Neural cell (in vitro differentiated cells): ENCODE measurements at regions not wholly inside any gene's neighbourhood (a gene's known extent, or its start where the extent isn't known, plus 50 kb on each side); places are given as distances from the start of the nearest gene placed in this dataset.

ENCODE experiments used
- H2AFZ ChIP-seq: fragments of 200-600, 300-800 bp; sonication (generic), shearing (Covaris generic); 2 replicates; pipeline ENCODE4 v1.6.0; 2014; ENCODE audit warnings: low read depth, mild to moderate bottlenecking, antibody characterized with exemption, low read length, moderate library complexity
- H3F3A ChIP-seq: fragments of 200-600 bp; shearing (Covaris generic); 2 replicates; pipeline ENCODE4 v1.6.1; 2016; ENCODE audit warnings: mild to moderate bottlenecking, moderate library complexity, mixed read lengths, antibody characterized with exemption, low read length; ENCODE audit not compliant: insufficient read depth, poor library complexity, severe bottlenecking
- H3K27ac ChIP-seq: fragments of 200-600, 300-800 bp; sonication (generic), shearing (Covaris generic); 2 replicates; pipeline ENCODE4 v1.5.1; 2014; ENCODE audit warnings: mild to moderate bottlenecking, low read length, moderate library complexity
- H3K27me3 ChIP-seq: fragments of 300-800, 200-600 bp; sonication (generic), shearing (Covaris generic); 2 replicates; pipeline ENCODE4 v1.6.0; 2014; ENCODE audit warnings: mild to moderate bottlenecking, low read depth, low read length, moderate library complexity; ENCODE audit not compliant: insufficient read depth
- H3K36me3 ChIP-seq: fragments of 300-800, 200-600 bp; sonication (generic), shearing (Covaris generic); 2 replicates; pipeline ENCODE4 v1.5.1; 2014; ENCODE audit warnings: mild to moderate bottlenecking, antibody characterized with exemption, low read length, moderate library complexity; ENCODE audit not compliant: insufficient read depth
- H3K4me2 ChIP-seq: fragments of 300-800, 200-600 bp; sonication (generic), shearing (Covaris generic); 2 replicates; pipeline ENCODE4 v1.6.0; 2014; ENCODE audit warnings: mild to moderate bottlenecking, low read length
- H3K4me3 ChIP-seq: fragments of 300-800, 200-600 bp; sonication (generic), shearing (Covaris generic); 2 replicates; pipeline ENCODE4 v1.5.1; 2014; ENCODE audit warnings: mild to moderate bottlenecking, low read length, moderate library complexity
- H3K79me2 ChIP-seq: fragments of 200-600 bp; shearing (Covaris generic); replicated peaks from 2 replicates; pipeline ENCODE4 v1.6.0; 2014; ENCODE audit warnings: mild to moderate bottlenecking, low read length, moderate library complexity; ENCODE audit not compliant: insufficient read depth
- H3K9ac ChIP-seq: fragments of 300-800, 200-600 bp; sonication (generic), shearing (Covaris generic); 2 replicates; pipeline ENCODE4 v1.6.1; 2016; ENCODE audit warnings: mild to moderate bottlenecking, low read length, mixed read lengths
- H3K9me2 ChIP-seq: fragments of 200-600 bp; shearing (Covaris generic); 2 replicates; pipeline ENCODE4 v1.6.1; 2016; ENCODE audit warnings: mild to moderate bottlenecking, low read length, mixed read lengths; ENCODE audit not compliant: insufficient read depth
- H3K9me3 ChIP-seq: fragments of 200-600, 300-800 bp; sonication (generic), shearing (Covaris generic); 2 replicates; pipeline ENCODE4 v1.6.1; 2016; ENCODE audit warnings: mild to moderate bottlenecking, mixed run types, low read length, moderate library complexity, mixed read lengths
- H4K20me1 ChIP-seq: fragments of 200-600 bp; shearing (Covaris generic); 2 replicates; pipeline ENCODE4 v1.6.1; 2016; ENCODE audit warnings: mild to moderate bottlenecking, mixed run types; ENCODE audit not compliant: insufficient read depth
- CTCF ChIP-seq: fragments of 450-650 bp; IDR thresholded peaks from 2 replicates; pipeline ENCODE4 v1.5.1; 2014; ENCODE audit warnings: antibody characterized with exemption, mild to moderate bottlenecking, moderate library complexity; ENCODE audit not compliant: poor library complexity, severe bottlenecking
- EP300 ChIP-seq: fragments of 450-650 bp; conservative IDR thresholded peaks from 2 replicates; pipeline ENCODE4 v1.6.1; 2014; ENCODE audit warnings: antibody characterized with exemption, mild to moderate bottlenecking, moderate library complexity; ENCODE audit not compliant: poor library complexity, severe bottlenecking
- EZH2 ChIP-seq: fragments of 200-600, 300-800 bp; shearing (Covaris generic), sonication (generic); IDR thresholded peaks from 2 replicates; pipeline ENCODE4 v1.6.1; 2014; ENCODE audit warnings: antibody characterized with exemption, low read length, borderline replicate concordance, mild to moderate bottlenecking; ENCODE audit not compliant: insufficient read depth, poor library complexity, severe bottlenecking
- MXI1 ChIP-seq: fragments of 450-650 bp; conservative IDR thresholded peaks from 2 replicates; pipeline ENCODE4 v1.6.1; 2014; ENCODE audit warnings: antibody characterized with exemption, mild to moderate bottlenecking; ENCODE audit not compliant: poor library complexity, severe bottlenecking
- POLR2AphosphoS5 ChIP-seq: IDR thresholded peaks from 2 replicates; pipeline ENCODE4 v1.6.1; 2012
- RAD21 ChIP-seq: fragments of 450-650 bp; conservative IDR thresholded peaks from 2 replicates; pipeline ENCODE4 v1.6.1; 2014; ENCODE audit warnings: antibody characterized with exemption, mild to moderate bottlenecking, moderate library complexity
- REST ChIP-seq: IDR thresholded peaks from 2 replicates; pipeline ENCODE4 v1.6.1; 2012; ENCODE audit warnings: borderline replicate concordance
- SMC3 ChIP-seq: fragments of 450-650 bp; conservative IDR thresholded peaks from 2 replicates; pipeline ENCODE4 v1.6.1; 2014; ENCODE audit warnings: antibody characterized with exemption, mild to moderate bottlenecking, moderate library complexity; ENCODE audit not compliant: poor library complexity
- TAF1 ChIP-seq: IDR thresholded peaks from 2 replicates; pipeline ENCODE4 v1.6.1; 2012; ENCODE audit warnings: low read depth

GRCh38 chr7:125112850-125113249 is 183.2 kb upstream of the POT1 start:
- H4K20me1 ChIP-seq = no peaks in the 10 kb centered on the region
- H3K79me2 ChIP-seq = no peaks in the 10 kb centered on the region
- no peak overlapping the region for H3K9ac ChIP-seq
- no peak for TF ChIP-seq EZH2
- no peak for TF ChIP-seq REST
- TF ChIP-seq MXI1 = no peak
- no peak for TF ChIP-seq TAF1
- TF ChIP-seq CTCF = no peak
- TF ChIP-seq POLR2AphosphoS5 = no peak
- H3F3A ChIP-seq = no peaks in the 10 kb centered on the region
- H3K27me3 ChIP-seq = no peaks in the 10 kb centered on the region
- H3K4me2 ChIP-seq = no peak overlapping the region
- no peaks in the 10 kb centered on the region for H3K9me3 ChIP-seq
- no peak overlapping the region for H3K4me3 ChIP-seq
- H2AFZ ChIP-seq = no peak overlapping the region
- H3K36me3 ChIP-seq = no peaks in the 10 kb centered on the region
- no peak overlapping the region for H3K27ac ChIP-seq
- H3K9me2 ChIP-seq = no peaks in the 10 kb centered on the region

- Histone ChIP-seq H2AFZ (no peak overlapping the region), H3F3A (no peaks in the 10 kb centered on the region), H3K9me2 (no peaks in the 10 kb centered on the region), H3K36me3 (no peaks in the 10 kb centered on the region), H3K9me3 (no peaks in the 10 kb centered on the region), H3K27ac (peak overlapping the region; percentile 53), H3K9ac (no peak overlapping the region), H3K4me2 (peak overlapping the region; percentile 57), H3K4me3 (peak overlapping the region; percentile 30), H3K79me2 (no peaks in the 10 kb centered on the region), H3K27me3 (no peaks in the 10 kb centered on the region), H4K20me1 (no peaks in the 10 kb centered on the region)
- TF ChIP-seq SMC3 (no peak), EZH2 (no peak), RAD21 (peak; percentile 38), POLR2AphosphoS5 (peak; percentile 93), MXI1 (no peak), EP300 (peak; percentile 99), REST (peak; percentile 96)
Measured at GRCh38 chr7:125099519-125099918, 169.9 kb upstream of the POT1 start.
